ENCODE measurements at regions not wholly inside any gene's neighbourhood (a gene's known extent, or its start where the extent isn't known, plus 50 kb on each side); places are given as distances from the start of the nearest gene placed in this dataset.

DNA sequence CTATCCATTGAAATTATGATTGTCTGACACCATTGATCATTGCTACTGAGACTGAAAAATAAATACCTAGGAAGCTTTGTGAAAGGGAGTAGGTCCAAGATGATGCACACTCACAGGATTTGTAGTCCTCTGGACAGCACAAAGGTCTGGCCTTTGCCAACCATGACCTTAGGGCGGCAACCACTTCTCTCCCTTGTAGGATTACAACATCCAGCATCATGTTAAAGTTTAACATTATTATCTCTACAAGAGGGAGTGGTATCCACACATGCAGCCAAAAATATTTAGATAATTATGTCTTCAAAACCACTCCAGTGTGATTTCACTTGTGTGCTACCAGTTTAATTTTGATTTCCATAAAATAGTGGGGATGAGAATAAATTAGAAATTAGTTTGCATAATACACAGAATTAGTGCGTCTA lies 51.1 kb upstream of the NHSL1 start:
- no peak for DNase-seq (ENCODE audit: low spot score)
- in situ Hi-C loops (cut with HindIII; ENCODE audit: low sequenced_read_pairs) = no loop called here

DNA sequence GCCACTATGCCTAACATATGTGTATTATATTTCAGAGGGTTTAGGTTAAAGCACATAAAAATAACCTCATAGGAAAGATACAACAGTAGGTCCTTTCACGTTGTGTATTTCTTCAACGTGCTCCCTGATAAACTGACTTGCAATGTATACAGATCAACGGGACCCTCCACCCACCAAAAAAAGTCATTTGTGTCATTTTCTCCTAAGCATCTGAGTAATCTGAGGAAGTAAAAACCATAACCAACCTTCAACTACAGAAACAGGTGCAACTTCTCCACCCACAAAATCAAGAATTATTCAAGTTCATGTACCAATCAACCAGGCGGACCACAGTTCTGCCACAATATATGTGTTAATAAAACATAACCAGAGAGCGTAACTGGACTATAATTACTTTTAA lies 54.9 kb upstream of the NHSL1 start:
- in situ Hi-C loops (cut with HindIII; ENCODE audit: low sequenced_read_pairs) = no loop called here
- DNase-seq (ENCODE audit: low spot score) = no peak

DNA sequence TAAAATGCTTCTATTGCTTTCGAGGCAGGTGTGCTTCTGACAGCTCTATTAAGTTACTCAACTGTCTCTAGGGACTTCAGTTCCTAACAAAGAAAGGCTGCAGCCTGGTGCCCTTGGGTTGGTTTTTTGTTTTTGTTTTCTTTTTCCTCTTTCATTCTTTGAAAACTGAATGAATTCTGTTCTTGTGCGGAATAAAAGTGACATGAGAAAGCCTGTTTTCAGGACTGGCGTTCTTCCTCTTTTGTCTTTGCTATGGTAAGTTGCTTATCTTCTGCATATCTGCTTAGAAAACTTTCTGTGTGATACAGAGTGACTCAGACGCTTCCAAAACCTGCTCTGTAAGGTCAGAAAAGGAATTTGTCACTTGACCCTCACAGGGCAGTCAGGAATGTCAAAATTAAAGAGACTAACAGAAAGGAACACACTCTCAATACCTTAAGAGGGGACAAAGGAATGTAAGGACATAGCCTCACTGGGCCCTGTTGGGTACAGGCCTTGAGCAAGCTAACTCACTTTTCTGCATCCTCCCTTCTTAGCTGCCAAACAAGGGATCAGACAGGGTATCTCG lies 56.2 kb upstream of the NHSL1 start:
- no peak for DNase-seq (ENCODE audit: low spot score)
- in situ Hi-C loops (cut with HindIII; ENCODE audit: low sequenced_read_pairs) = no loop called here

DNA sequence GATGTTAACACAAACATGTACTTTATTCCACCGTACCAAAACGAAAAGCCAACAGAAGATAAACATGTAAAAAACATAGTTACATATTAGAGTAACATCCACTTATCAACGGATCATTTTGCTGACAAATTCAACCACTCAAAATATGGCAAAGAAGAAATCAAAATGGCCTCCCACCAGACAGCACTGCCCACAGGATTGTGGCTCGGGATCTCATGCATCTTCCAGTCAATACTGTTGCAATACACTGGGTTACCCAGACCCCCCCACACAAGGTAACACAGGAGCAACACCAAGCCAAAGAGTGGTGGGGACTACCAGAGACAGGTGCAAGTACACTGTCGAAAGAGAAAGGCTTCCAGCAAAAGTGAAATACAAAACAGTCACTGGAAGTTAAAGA lies 57.9 kb upstream of the NHSL1 start:
- DNase-seq (ENCODE audit: low spot score) = no peak
- in situ Hi-C loops (cut with HindIII; ENCODE audit: low sequenced_read_pairs) = no loop called here

DNA sequence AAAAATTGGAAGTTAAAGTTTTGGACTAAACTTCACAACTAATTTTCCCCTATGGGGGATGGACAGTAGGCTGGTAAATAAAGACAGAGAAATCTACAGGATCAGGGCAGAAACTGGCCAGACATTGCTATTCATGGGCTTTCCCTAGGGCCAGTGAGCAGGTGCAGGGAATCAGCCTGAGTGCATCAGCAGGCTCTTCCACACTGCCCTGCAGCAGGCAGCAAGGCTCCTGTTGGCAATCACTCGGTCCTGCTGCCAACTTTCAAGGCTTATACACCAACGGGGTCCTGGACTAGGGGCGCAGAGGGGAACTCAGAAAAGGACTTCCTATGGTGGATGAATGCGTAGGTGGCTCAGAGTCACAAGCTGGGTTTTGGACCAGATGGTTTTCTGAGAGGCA lies 59.8 kb upstream of the NHSL1 start:
- in situ Hi-C loops (cut with HindIII; ENCODE audit: low sequenced_read_pairs) = no loop called here
- DNase-seq (ENCODE audit: low spot score) = no peak

DNA sequence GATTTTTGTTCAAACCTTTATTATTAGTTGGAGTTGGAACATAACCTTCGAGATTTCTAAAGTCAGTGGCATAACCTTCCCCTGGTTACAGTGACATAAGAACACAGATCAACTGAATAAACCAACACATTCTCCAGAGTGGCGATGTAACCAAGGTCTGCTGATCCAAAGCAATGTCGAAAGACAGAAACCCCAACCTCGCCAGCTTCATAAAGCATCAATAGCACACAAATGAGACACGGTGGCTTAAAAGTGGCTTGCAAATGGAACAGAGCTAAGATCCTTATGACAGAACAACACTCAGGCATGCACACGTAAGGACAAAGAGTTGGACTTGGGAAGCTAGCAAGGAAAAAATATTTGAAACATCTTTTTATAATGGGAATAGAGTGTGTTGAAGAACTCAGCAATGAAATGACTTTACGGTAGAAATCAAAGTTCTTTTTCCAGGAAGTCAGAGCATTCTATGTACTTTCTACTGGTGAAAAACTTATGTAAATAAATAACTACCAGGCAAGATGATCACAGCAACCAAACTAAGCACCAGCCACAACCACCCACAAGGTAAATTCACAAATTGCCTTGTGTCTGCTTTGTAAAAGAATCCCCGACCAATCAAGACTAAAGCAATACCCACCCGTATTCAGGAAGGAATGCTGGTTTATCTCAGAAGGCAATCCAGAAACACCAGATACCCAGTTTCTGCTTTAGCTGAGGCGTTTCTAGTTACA lies 61.0 kb upstream of the NHSL1 start:
- in situ Hi-C loops (cut with HindIII; ENCODE audit: low sequenced_read_pairs) = no loop called here
- DNase-seq (ENCODE audit: low spot score) = no peak

DNA sequence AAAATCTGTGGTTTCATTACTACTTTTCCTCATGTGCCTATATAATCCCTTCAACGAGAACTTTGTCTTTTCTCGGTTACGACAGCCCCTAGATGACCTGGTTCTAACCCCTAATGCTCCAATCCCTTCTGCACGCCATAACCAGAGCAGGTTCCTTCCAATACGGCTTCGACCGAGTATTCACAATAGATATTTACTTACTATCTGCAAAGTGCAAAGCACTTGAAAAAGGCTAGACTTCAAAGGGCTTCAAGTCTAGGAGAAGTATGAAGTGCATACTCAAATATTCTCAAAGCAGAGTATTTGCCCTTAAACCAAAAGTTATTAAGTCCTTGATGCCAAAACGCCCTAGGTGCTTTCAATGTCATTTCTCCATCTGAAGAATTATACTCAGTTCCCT lies 63.4 kb upstream of the NHSL1 start:
- in situ Hi-C loops (cut with HindIII; ENCODE audit: low sequenced_read_pairs) = no loop called here
- DNase-seq (ENCODE audit: low spot score) = no peak

DNA sequence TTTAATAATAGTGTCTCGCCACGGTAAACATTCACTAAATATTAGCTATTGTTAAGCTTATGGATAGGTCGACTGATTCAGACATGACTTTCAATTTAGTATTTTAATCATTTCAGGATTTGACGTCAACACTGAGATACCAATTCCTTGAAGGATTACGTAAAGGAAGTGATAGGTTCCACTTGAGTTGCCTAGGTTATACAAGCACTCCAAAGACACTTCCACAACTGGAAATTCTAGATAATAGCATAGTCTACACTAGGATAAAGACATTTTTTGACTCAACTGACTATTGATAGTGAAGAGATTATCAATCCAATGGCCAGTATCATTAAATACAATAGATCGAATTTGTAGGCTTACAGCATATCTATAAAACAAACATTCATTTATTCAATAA lies 63.9 kb upstream of the NHSL1 start:
- in situ Hi-C loops (cut with HindIII; ENCODE audit: low sequenced_read_pairs) = no loop called here
- DNase-seq (ENCODE audit: low spot score) = no peak

DNA sequence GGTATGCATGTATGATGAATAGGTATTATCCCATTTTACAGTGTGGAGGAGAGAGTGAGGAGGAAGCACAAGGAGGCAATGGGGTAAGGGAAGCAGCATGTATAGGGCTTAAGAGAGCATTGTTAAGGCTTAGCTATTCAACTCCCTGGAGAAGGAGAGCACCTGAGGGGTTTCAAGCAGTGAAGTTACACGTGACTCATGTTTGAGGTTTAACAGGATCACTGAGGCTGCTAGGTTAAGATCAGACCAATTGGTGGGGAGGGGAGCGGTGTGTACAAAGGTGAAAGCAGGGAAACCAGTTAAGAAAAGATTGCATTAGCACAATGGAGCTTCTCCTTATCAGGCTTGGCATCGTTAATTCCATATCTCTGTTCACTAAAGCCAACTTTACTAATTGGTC lies 64.4 kb upstream of the NHSL1 start:
- no peak for DNase-seq (ENCODE audit: low spot score)
- in situ Hi-C loops (cut with HindIII; ENCODE audit: low sequenced_read_pairs) = no loop called here

DNA sequence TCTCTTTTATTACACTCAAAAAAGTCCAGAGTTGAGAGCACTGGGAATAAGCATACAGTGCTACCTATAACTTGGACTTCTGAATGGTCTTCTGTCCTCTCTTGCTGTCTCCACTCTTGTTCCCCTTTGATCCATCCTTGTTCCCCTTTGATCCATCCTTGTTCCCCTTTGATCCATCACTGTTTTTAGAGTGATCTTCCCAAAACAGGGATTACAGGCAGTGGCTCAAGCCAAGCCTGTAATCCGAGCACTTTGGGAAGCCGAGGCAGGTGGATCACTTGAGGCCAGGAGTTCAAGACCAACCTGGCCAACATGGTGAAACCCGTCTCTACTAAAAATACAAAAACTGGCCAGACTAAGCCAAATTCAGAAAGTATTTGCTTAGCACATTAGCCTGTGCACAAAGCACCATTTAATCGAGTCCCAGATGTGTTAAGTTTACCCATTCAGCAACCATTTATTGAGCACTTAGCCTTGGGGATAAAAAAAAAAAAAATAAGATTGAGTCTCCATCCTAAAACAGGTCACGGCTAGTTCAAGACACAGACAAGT lies 65.0 kb upstream of the NHSL1 start:
- no peak for DNase-seq (ENCODE audit: low spot score)
- in situ Hi-C loops (cut with HindIII; ENCODE audit: low sequenced_read_pairs) = no loop called here

DNA sequence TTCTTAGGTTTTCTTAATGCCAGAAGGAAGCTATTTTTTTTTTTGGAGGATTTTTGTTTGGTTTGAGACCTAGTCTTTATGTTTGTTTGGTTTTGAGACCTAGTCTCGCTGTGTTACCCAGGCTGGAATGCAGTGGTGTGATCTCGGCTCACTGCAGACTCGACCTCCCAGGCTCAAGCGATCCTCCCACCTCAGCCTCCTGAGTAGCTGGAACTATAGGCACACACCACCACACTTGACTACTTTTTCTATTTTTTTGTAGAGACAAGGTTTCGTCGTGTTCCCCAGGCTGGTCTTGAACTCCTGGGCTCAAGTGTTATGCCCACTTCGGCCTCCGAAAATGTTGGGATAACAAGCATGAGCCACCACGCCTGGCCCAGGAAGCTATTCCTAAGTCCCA lies 67.8 kb upstream of the NHSL1 start:
- in situ Hi-C loops (cut with HindIII; ENCODE audit: low sequenced_read_pairs) = no loop called here
- DNase-seq (ENCODE audit: low spot score) = no peak

DNA sequence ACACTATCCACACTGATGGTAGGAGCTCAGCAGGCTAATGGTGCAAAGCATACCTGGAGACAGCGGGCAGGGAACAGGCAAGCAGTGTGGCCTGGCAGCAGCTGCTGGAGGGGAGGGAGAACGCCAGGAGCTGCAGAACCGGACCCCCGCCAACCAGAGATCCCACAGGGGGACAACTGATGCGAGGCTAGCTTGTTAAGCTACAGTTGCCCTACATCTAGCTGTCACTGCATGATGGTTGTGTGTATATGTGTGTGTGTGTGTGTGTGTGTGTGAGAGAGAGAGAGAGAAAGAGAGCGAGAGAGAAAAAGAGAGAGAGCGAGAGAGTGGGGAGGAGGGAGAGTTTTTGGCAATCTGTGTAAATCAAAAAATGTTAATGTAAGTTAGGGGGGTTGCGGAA lies 69.7 kb upstream of the NHSL1 start:
- in situ Hi-C loops (cut with HindIII; ENCODE audit: low sequenced_read_pairs) = no loop called here
- peak; percentile 68 for DNase-seq (ENCODE audit: low spot score)

DNA sequence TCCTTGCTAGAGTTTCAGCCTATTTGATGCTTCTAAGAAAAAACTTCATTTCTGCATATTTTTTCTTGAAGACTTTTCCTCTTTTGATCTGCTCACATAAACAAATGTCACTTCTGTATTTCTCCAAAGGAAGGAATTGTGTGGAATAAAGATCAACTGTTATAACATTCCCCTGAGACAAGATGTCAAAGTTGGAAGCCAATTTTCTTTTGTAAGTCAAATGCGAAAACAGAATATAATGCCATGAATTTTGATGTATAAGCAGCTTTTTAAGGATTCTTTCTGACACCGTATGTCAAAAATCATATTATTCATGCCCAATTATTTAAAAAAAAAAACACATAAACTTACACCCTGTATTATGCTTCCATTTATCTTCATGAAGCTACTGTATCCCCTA lies 70.3 kb upstream of the NHSL1 start:
- DNase-seq (ENCODE audit: low spot score) = no peak
- in situ Hi-C loops (cut with HindIII; ENCODE audit: low sequenced_read_pairs) = no loop called here

DNA sequence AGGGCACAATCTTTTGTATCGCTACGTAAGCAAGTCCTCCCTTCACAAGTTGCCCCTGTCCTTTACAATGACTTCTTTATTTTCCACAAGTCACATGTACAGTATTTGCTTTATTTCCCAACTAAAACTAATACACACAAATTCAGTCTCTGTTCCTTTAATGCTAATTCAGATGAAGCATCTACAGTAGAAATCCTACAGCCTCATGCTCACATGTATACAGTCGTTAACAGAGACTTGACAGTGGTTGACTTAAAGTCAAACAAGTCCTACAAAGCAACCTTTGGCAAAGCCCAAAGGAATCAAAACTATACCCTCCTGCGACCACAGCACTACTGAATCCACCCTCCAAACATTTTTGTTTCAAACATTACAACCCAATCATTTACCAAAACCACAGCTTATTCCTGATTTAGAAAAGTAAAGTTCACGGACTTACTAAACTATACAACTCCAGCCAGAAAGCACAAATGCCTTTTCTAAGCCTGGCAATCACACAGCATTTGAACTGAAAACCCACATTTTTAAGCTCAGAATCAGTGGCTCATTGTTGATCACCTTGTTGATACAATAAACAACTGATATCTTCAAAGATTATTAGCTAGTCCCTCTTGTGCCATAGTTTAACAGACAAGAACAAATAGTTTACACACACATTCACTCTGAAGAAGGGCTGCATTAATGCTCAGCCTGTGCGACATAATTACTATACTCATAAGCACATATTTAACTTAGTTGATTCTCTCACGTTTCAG lies 70.9 kb upstream of the NHSL1 start:
- in situ Hi-C loops (cut with HindIII; ENCODE audit: low sequenced_read_pairs) = no loop called here
- DNase-seq (ENCODE audit: low spot score) = peak; percentile 71

DNA sequence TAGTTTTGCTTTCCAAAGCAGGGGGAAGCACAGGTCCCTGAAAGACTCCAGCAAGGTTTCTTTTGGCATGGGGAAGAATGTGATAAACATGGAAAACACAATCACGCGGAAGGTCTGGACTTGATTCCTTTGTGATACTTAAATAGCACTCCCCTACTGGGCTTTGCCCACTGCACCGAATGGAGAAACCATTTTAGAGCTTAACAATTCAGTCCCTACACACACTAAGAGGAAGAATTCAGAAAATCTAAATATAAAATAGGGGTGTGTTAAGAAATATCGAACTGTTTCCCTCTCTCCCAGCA lies 71.4 kb upstream of the NHSL1 start:
- no peak for DNase-seq (ENCODE audit: low spot score)
- in situ Hi-C loops (cut with HindIII; ENCODE audit: low sequenced_read_pairs) = no loop called here

DNA sequence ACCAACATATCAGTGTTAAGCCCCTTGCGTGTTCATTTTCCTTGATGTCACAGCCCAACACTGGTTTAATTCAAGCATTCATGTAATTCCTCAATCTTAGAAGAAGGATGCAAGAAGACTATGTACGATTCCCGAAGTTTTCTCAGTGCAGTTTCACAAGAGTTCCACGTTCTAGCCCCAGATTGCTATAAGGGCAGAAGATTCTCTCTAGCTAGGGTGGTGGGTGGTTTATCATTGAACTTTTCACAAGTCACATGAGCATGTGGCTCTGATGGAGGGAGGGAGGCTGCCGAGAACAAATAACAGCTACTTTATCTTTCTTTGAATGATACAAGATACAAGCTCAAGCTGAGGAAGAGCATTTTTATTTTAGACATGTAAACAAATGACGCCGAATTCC lies 71.9 kb upstream of the NHSL1 start:
- DNase-seq (ENCODE audit: low spot score) = peak; percentile 52
- in situ Hi-C loops (cut with HindIII; ENCODE audit: low sequenced_read_pairs) = no loop called here

DNA sequence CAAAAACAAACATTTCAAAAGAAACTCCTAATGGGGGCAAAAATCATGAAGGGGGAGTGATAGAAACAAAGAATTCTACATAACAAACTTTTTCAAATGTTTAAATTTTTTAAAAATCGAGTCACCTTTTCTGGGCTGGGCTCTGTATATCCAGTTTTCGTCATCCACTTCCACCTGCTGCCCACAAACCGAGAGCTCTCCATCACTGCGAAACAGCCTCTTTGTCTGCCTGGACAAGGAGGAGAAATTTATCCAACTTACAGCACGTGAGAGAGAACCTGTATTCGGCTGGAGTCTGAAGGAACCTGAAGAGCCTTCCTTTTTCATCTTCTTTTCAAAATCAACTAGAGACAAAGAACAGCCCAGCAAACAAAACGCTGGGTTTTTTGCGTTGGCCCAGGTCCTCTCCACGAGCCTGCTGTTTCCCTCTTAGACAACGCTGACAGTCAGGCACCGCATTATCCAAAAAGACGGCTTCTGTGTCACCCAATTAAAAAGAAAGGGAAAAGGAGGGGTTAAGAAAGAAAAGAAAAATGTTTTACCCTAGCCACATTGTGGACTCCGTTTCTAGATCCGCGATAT lies 72.4 kb upstream of the NHSL1 start:
- DNase-seq (ENCODE audit: low spot score) = peak; percentile 63

DNA sequence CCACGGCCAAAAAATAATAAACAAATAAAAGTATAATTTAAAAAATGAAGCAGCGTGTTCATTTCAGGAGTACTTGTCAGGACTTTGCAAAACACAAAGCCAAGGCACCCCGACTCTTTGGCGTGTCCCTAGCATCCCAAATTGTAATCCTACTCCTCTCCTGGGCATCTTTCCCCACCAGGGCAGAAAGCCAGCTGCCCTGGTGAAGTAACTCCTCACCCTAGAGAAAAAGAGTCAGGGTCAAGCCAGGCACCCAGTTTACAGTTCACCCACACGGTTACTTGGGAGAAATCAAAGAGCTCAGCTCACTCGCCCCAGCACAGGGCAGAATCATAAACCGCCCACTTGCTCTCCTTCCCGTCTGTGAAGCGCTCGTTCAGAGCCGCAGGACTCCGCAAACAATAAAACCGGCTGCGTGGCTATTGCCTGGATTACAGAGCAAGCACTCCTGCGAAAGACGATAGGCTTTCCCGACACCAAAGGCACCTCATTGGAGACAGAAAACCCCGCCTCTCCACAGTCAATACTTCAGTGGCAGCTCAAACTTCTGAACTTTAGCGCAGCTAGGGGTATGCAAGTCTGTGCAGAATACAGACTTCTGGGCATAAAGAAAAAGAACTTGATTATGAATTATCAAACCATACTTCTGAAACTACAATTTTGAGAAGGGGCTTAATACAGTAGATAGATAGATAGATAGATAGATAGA lies 73.0 kb upstream of the NHSL1 start:
- in situ Hi-C loops (cut with HindIII; ENCODE audit: low sequenced_read_pairs) = no loop called here
- peak; percentile 86 for DNase-seq (ENCODE audit: low spot score)

More for the DNA sequence above, 72.4 kb upstream of the NHSL1 start:
- in situ Hi-C loops (cut with HindIII; ENCODE audit: low sequenced_read_pairs) = no loop called here

DNA sequence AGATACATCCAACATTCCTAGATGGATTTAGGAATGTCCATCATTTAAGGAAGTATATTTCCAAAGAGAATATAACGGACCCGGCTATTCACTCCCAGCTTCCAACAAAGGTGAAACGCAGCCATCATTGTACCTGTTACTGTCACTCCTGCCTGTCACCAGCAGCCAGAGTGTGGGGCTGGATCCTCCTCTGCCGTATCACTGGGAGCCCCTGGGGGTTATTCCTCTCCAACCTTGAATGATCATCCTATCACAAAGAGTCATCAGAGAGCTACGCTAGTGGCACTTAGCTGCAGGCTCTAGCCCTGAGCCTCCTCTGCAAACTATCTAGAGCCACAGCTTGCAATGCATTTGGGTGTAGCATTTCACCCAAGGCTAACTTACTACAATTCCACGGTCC lies 73.6 kb upstream of the NHSL1 start:
- in situ Hi-C loops (cut with HindIII; ENCODE audit: low sequenced_read_pairs) = no loop called here
- peak; percentile 12 for DNase-seq (ENCODE audit: low spot score)

DNA sequence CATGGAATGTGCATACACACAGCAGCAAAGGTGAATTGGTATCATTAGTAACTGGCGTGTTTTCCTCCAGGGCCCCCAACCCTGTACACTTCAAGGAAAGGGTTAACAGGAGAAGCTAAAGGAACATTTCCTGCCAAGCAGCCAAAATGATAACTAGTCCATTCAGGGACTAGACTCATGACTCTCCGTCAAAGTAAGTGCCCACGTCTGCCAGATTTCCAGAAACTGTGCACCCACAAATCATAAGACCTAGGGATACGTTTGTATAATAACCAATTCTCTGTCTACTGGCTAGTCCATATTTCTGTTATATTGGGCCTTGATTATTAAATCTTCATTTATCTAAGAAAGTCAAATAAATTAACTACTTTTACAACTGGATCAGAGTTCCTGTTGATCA lies 76.0 kb upstream of the NHSL1 start:
- no peak for DNase-seq (ENCODE audit: low spot score)
- in situ Hi-C loops (cut with HindIII; ENCODE audit: low sequenced_read_pairs) = no loop called here
